Thyroid gland (tissue), 4 donors: ENCODE measurements at regions not wholly inside any gene's neighbourhood (a gene's known extent, or its start where the extent isn't known, plus 50 kb on each side); places are given as distances from the start of the nearest gene placed in this dataset.

Source experiments
- POLR2A ChIP-seq, 2 donors: fragments of 450-650 bp; IDR thresholded peaks; one replicate each; pipeline ENCODE4 v1.6.1; 2017; ENCODE audit warnings: antibody characterized with exemption in 2 of 2, mild to moderate bottlenecking in 2 of 2, moderate library complexity in 1 of 2
- TF ChIP-seq, protein P1 (sequence below), 6 experiments: fragments of 200-600 bp in 3 of 6; fragments of 450-650 bp in 3 of 6; sonication (generic) in 3 of 6; IDR thresholded peaks; one replicate each; pipeline ENCODE4 v1.5.1; 2016 to 2019; ENCODE audit warnings: antibody characterized with exemption in 6 of 6, mild to moderate bottlenecking in 2 of 6, inconsistent platforms in 1 of 6, moderate library complexity in 1 of 6

DNA sequence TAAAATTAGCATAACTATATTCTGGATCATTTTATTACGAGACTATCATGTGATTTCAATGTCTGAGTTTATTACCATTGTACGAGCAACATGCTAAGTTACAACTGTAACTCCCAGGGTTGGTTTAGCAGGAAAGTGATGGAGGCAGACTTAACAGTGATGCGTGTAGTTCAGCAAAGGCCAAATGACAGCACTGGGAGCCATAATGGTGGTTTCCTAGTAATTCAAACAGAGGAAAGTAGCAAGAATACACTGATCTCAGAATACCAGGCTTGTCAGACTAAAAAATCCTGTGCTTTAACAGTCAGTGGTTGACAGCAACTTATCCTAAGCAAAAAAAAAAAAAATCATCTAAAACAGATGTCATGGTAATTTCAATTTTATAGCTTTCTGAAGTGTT, 229.6 kb downstream of the KLF12 start:
- no peak for TF ChIP-seq POLR2A (IDR thresholded peaks at IDR 0.05)
- TF ChIP-seq, protein P1, sequence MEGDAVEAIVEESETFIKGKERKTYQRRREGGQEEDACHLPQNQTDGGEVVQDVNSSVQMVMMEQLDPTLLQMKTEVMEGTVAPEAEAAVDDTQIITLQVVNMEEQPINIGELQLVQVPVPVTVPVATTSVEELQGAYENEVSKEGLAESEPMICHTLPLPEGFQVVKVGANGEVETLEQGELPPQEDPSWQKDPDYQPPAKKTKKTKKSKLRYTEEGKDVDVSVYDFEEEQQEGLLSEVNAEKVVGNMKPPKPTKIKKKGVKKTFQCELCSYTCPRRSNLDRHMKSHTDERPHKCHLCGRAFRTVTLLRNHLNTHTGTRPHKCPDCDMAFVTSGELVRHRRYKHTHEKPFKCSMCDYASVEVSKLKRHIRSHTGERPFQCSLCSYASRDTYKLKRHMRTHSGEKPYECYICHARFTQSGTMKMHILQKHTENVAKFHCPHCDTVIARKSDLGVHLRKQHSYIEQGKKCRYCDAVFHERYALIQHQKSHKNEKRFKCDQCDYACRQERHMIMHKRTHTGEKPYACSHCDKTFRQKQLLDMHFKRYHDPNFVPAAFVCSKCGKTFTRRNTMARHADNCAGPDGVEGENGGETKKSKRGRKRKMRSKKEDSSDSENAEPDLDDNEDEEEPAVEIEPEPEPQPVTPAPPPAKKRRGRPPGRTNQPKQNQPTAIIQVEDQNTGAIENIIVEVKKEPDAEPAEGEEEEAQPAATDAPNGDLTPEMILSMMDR (IDR thresholded peaks at IDR 0.05): no peak
